22Rv1 (cell line): ENCODE measurements at regions not wholly inside any gene's neighbourhood (a gene's known extent, or its start where the extent isn't known, plus 50 kb on each side); places are given as distances from the start of the nearest gene placed in this dataset.

Experiments
- CTCF ChIP-seq: fragments of 450-650 bp; IDR thresholded peaks from 2 replicates; pipeline ENCODE4 v1.5.1; 2017; ENCODE audit warnings: mild to moderate bottlenecking
- ZFX ChIP-seq: fragments of 450-650 bp; IDR thresholded peaks from 2 replicates; pipeline ENCODE4 v1.6.1; 2017; ENCODE audit warnings: antibody characterized with exemption, borderline replicate concordance

GRCh38 chr18:56139792-56140254, 498.6 kb downstream of the TXNL1 start:
- TF ChIP-seq CTCF (no peak), ZFX (no peak)
